Bronchial epithelial cell (primary cell): ENCODE measurements at regions not wholly inside any gene's neighbourhood (a gene's known extent, or its start where the extent isn't known, plus 50 kb on each side); places are given as distances from the start of the nearest gene placed in this dataset.

Experiments
- DNase-seq: peaks from one replicate; pipeline ENCODE4 v3.0.0-alpha.2; 2010; ENCODE audit warnings: low read depth
- FAIRE-seq: peaks from 2 replicates; lab custom pipeline; 2011; peaks lifted over from hg19 to GRCh38; lab: Jason Lieb, UNC
- H3K27me3 ChIP-seq: 2 replicates; pipeline ENCODE4 v1.5.1; 2011; ENCODE audit warnings: low read length; ENCODE audit not compliant: control insufficient read depth, insufficient read depth
- H3K36me3 ChIP-seq: 2 replicates; pipeline ENCODE4 v1.5.1; 2011; ENCODE audit warnings: low read length; ENCODE audit not compliant: control insufficient read depth, insufficient read depth
- H3K4me3 ChIP-seq: 2 replicates; pipeline ENCODE4 v1.5.1; 2011; ENCODE audit warnings: mild to moderate bottlenecking, low read depth, low read length, control low read depth
- CTCF ChIP-seq: IDR thresholded peaks from 2 replicates; pipeline ENCODE4 v1.5.1; 2011; ENCODE audit warnings: mild to moderate bottlenecking, moderate library complexity, low read length, control low read depth, inconsistent platforms; ENCODE audit not compliant: insufficient read depth, severe bottlenecking

GRCh38 chr1:191255354-191256054, 777.8 kb upstream of the BRINP3 start:
- DNase-seq (no peak), FAIRE-seq (no peak)
- TF ChIP-seq CTCF = no peak
- no peaks in the 10 kb centered on the region for H3K36me3 ChIP-seq
- no peak overlapping the region for H3K4me3 ChIP-seq
- no peaks in the 10 kb centered on the region for H3K27me3 ChIP-seq

- no peak overlapping the region for H3K4me3 ChIP-seq
- no peak for FAIRE-seq
- no peak for DNase-seq
- no peak for TF ChIP-seq CTCF
- H3K36me3 ChIP-seq = no peaks in the 10 kb centered on the region
- H3K27me3 ChIP-seq = no peaks in the 10 kb centered on the region
Measured at GRCh38 chr1:191256917-191257316, 779.3 kb upstream of the BRINP3 start.

- Histone ChIP-seq H3K27me3 (no peaks in the 10 kb centered on the region), H3K4me3 (no peak overlapping the region), H3K36me3 (no peaks in the 10 kb centered on the region)
- no peak for FAIRE-seq
- DNase-seq = no peak
- TF ChIP-seq CTCF = no peak
Measured at GRCh38 chr1:191260056-191260455, 782.4 kb upstream of the BRINP3 start.

GRCh38 chr1:191261111-191261510, 783.4 kb upstream of the BRINP3 start:
- no peaks in the 10 kb centered on the region for H3K36me3 ChIP-seq
- H3K4me3 ChIP-seq = no peak overlapping the region
- DNase-seq = no peak
- no peaks in the 10 kb centered on the region for H3K27me3 ChIP-seq
- TF ChIP-seq CTCF = no peak
- no peak for FAIRE-seq

- Histone ChIP-seq H3K4me3 (no peak overlapping the region), H3K27me3 (no peaks in the 10 kb centered on the region), H3K36me3 (no peaks in the 10 kb centered on the region)
- TF ChIP-seq CTCF = no peak
- FAIRE-seq (no peak), DNase-seq (peak; percentile 62)
Measured at GRCh38 chr1:191279266-191279800, 801.7 kb upstream of the BRINP3 start.
